Vagina (tissue), 2 donors: ENCODE measurements at regions not wholly inside any gene's neighbourhood (a gene's known extent, or its start where the extent isn't known, plus 50 kb on each side); places are given as distances from the start of the nearest gene placed in this dataset.

ENCODE experiments used
- DNase-seq, 2 donors: peaks; one replicate each; pipeline ENCODE4 v3.0.0-alpha.2; 2017; ENCODE audit errors: extremely low spot score in 2 of 2
- H3K27ac ChIP-seq: fragments of 200-600 bp; sonication (generic); one replicate; pipeline ENCODE4 v1.5.1; 2019
- H3K27me3 ChIP-seq: fragments of 200-600 bp; sonication (generic); one replicate; pipeline ENCODE4 v1.5.1; 2019
- H3K36me3 ChIP-seq, 2 donors: fragments of 200-600 bp; sonication (generic); one replicate each; pipeline ENCODE4 v1.5.1; 2017 to 2019
- H3K4me1 ChIP-seq: fragments of 200-600 bp; sonication (generic); one replicate; pipeline ENCODE4 v1.5.1; 2019
- H3K4me3 ChIP-seq, 2 donors: fragments of 200-600 bp; sonication (generic); 1 replicate in 1 of 2; 2 replicates in 1 of 2; pipeline ENCODE4 v1.5.1; 2016 to 2019
- H3K9me3 ChIP-seq: fragments of 200-600 bp; sonication (generic); one replicate; pipeline ENCODE4 v1.5.1; 2019
- POLR2A ChIP-seq, 2 donors: fragments of 450-650 bp; IDR thresholded peaks; one replicate each; pipeline ENCODE4 v1.6.1; 2017; ENCODE audit warnings: antibody characterized with exemption in 2 of 2, mild to moderate bottlenecking in 2 of 2, moderate library complexity in 2 of 2
- POLR2AphosphoS5 ChIP-seq, 2 donors: sonication (generic); formaldehyde crosslinking; IDR thresholded peaks; one replicate each; pipeline ENCODE4 v1.9.0; 2017; ENCODE audit warnings: antibody characterized with exemption in 2 of 2, mild to moderate bottlenecking in 2 of 2, low read depth in 1 of 2; ENCODE audit not compliant: insufficient read depth in 1 of 2
- intact Hi-C: fragments of 100-400 bp; cut with DNase I; formaldehyde crosslinking; loops from one replicate; pipeline ENCODE4 v1.15.1; 2023
- TF ChIP-seq, protein P1 (sequence below), 3 experiments: fragments of 450-650 bp in 2 of 3; fragments of 200-600 bp in 1 of 3; sonication (generic) in 1 of 3; IDR thresholded peaks; one replicate each; pipeline ENCODE4 v1.5.1; 2017 to 2019; ENCODE audit warnings: antibody characterized with exemption in 3 of 3, mild to moderate bottlenecking in 2 of 3, moderate library complexity in 2 of 3

DNA sequence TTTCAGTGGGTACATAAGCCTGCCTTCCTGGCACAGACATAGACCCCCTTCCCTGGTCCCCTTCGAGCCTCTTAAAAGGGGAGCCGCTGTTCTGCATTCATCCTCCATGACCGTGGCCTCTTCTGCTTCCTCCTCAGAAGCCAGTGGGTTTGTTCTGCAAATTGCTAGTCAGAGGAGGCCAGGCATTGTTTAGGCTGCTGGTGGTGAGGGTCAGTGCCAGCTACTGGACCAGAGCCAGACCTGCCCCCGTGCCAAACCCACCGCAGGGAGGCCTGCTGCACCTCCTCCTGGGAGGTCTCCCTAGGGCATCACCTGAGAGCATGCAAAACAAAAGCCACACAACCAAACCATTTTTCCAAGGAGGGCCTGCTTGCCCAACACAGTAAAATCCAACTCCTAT, 178.4 kb downstream of the MIS18A start:
- H3K36me3 ChIP-seq: no peaks in the 10 kb centered on the region
- no peaks in the 10 kb centered on the region for H3K4me1 ChIP-seq
- H3K9me3 ChIP-seq: no peaks in the 10 kb centered on the region
- no peaks in the 10 kb centered on the region for H3K27me3 ChIP-seq
- no peak for TF ChIP-seq POLR2AphosphoS5 (IDR thresholded peaks at IDR 0.05; ENCODE audit: insufficient read depth in 1 of 2, low read depth in 1 of 2)
- no peak for TF ChIP-seq POLR2A (IDR thresholded peaks at IDR 0.05)
- TF ChIP-seq, protein P1, sequence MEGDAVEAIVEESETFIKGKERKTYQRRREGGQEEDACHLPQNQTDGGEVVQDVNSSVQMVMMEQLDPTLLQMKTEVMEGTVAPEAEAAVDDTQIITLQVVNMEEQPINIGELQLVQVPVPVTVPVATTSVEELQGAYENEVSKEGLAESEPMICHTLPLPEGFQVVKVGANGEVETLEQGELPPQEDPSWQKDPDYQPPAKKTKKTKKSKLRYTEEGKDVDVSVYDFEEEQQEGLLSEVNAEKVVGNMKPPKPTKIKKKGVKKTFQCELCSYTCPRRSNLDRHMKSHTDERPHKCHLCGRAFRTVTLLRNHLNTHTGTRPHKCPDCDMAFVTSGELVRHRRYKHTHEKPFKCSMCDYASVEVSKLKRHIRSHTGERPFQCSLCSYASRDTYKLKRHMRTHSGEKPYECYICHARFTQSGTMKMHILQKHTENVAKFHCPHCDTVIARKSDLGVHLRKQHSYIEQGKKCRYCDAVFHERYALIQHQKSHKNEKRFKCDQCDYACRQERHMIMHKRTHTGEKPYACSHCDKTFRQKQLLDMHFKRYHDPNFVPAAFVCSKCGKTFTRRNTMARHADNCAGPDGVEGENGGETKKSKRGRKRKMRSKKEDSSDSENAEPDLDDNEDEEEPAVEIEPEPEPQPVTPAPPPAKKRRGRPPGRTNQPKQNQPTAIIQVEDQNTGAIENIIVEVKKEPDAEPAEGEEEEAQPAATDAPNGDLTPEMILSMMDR (IDR thresholded peaks at IDR 0.05): no peak
- no peak overlapping the region for H3K4me3 ChIP-seq
- H3K27ac ChIP-seq: no peak overlapping the region
- intact Hi-C loops: no loop called here
- DNase-seq: no peak

DNA sequence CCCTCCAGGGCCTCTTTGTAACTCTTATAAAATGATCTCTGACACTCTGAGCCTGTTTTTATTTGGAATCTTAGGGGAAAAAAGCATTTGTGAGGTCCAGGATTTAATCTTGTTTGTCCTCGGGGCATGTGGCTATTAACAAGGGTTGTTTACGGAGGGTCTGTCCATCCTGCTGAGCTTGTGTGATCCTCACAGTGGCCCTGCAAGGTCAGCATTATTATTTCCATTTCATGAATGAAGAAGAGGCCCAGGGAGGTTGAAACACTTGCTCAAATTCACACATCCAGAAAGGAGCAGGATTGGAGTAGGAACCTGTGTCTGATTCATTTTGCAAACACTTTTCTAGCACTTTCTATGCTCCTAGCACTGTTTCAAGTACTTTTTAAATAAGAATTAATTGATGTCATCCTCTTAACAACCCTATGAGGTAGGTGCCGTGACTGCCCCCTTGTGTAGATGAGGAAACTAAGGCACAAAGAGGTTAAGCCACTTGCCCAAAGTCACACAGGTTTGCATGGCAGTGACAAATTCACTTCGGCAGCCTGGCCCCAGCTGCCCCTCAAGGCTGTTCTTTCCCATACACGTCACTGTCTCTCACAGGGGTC, 178.9 kb downstream of the MIS18A start:
- intact Hi-C loops: no loop called here
- Histone ChIP-seq H3K27me3 (no peaks in the 10 kb centered on the region), H3K9me3 (no peaks in the 10 kb centered on the region), H3K4me1 (no peaks in the 10 kb centered on the region), H3K4me3 (no peak overlapping the region), H3K36me3 (no peaks in the 10 kb centered on the region), H3K27ac (no peak overlapping the region)
- TF ChIP-seq POLR2A (IDR thresholded peaks at IDR 0.05): no peak
- TF ChIP-seq, protein P1 (IDR thresholded peaks at IDR 0.05): no peak
- no peak for TF ChIP-seq POLR2AphosphoS5 (IDR thresholded peaks at IDR 0.05; ENCODE audit: insufficient read depth in 1 of 2, low read depth in 1 of 2)
- no peak for DNase-seq

DNA sequence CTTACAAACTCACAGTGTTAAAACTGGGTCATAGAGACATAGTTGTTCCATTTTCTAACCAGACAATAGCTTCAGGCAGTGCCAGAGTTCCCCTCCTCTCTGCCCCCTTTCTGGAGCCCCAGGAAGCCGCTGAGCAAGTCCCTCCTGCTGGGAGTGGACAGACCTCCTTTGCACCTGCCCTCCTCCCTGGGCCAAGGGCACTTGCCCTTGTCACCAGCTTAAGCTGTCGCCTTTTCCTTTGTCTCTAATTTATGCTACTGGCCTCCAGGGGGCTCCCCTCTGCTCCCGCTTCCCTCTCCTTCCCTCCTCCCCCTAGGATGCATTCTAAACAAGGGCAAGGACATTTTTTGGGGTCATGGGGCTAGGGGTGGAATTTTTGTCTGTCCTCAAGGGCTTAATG, 182.4 kb downstream of the MIS18A start:
- no peaks in the 10 kb centered on the region for H3K4me1 ChIP-seq
- no peak for TF ChIP-seq POLR2A (IDR thresholded peaks at IDR 0.05)
- TF ChIP-seq, protein P1 (IDR thresholded peaks at IDR 0.05): no peak
- TF ChIP-seq POLR2AphosphoS5 (IDR thresholded peaks at IDR 0.05; ENCODE audit: insufficient read depth in 1 of 2, low read depth in 1 of 2): no peak
- DNase-seq: no peak
- H3K36me3 ChIP-seq: no peaks in the 10 kb centered on the region
- intact Hi-C loops: no loop called here
- no peaks in the 10 kb centered on the region for H3K27me3 ChIP-seq
- H3K27ac ChIP-seq: no peak overlapping the region
- H3K4me3 ChIP-seq: no peak overlapping the region
- no peaks in the 10 kb centered on the region for H3K9me3 ChIP-seq

DNA sequence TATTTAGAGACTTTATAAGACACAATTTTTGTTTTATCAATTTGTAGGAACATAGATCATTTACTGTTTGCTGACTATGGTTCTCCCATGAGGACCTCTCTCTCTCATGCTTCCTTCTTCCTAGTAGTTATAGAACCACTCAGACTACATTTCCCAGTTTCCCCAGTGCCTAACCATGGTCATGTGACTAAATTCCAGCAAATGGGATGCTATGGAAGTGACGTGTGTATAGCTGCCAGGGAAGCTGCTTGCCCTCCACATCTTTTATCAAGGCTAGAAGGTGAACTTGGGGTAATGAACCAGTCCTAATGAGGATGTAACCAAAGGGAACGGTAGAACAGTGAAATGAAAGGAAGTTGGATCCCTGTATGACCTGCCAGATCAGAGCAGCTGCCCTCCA, 184.0 kb downstream of the MIS18A start:
- H3K27ac ChIP-seq: no peak overlapping the region
- TF ChIP-seq POLR2A (IDR thresholded peaks at IDR 0.05) (no peak), POLR2AphosphoS5 (IDR thresholded peaks at IDR 0.05; ENCODE audit: insufficient read depth in 1 of 2, low read depth in 1 of 2) (no peak)
- TF ChIP-seq, protein P1 (IDR thresholded peaks at IDR 0.05): no peak
- H3K4me1 ChIP-seq: no peaks in the 10 kb centered on the region
- H3K4me3 ChIP-seq: no peak overlapping the region
- DNase-seq: no peak
- H3K9me3 ChIP-seq: no peaks in the 10 kb centered on the region
- intact Hi-C loops: no loop called here
- H3K27me3 ChIP-seq: no peaks in the 10 kb centered on the region
- no peaks in the 10 kb centered on the region for H3K36me3 ChIP-seq

DNA sequence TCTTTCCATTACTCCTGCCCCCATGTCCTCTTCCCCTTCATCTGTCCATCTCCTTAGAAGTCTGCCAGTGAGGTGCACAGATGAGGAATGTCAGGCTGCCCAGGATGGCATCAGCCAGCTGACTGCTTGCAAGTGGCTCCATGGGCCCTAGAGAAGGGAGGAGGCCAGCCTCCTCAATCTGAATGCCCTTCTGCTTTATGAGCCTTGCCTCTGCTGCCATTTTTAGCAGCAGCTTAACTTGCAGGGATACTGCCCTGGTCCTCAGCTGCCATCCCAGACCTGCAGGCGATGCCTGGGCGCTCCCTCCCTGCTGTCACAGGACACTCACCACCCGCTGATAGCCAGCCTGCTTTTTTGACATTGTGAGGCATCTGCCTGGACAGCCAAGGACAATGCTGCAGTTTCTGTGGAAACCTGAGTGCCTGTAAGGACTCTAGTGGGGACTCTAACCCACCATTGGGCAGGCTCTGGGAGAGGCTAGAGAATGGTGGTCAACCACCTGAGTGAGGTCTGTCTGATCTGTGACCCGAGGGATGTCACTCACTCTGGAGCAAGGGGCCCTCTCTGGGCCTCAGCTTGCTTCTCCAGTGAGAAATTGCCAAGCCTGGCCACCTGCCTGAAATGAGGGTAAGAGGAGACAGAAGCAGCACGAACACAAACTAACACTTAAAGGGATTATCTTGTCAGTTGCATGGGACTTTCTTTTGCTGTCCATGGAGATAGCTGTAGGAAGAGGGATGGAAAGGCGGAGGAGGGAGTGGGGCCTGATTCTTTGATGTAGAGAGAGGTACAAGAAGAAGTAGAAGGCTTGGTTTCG, 185.0 kb downstream of the MIS18A start:
- Histone ChIP-seq H3K27me3 (no peaks in the 10 kb centered on the region), H3K36me3 (no peaks in the 10 kb centered on the region), H3K4me1 (no peaks in the 10 kb centered on the region), H3K27ac (no peak overlapping the region), H3K4me3 (no peak overlapping the region), H3K9me3 (no peaks in the 10 kb centered on the region)
- DNase-seq: no peak
- TF ChIP-seq POLR2A (IDR thresholded peaks at IDR 0.05) (no peak), POLR2AphosphoS5 (IDR thresholded peaks at IDR 0.05; ENCODE audit: insufficient read depth in 1 of 2, low read depth in 1 of 2) (no peak)
- TF ChIP-seq, protein P1 (IDR thresholded peaks at IDR 0.05): no peak
- intact Hi-C loops: no loop called here
